HG03460 (cell line): ENCODE measurements at regions not wholly inside any gene's neighbourhood (a gene's known extent, or its start where the extent isn't known, plus 50 kb on each side); places are given as distances from the start of the nearest gene placed in this dataset.

Experiments used
- ATAC-seq: cut with Tn5 transposase; IDR thresholded peaks from one replicate; pipeline ENCODE4 v1.9.1; 2021; ENCODE audit not compliant: unreplicated experiment

DNA sequence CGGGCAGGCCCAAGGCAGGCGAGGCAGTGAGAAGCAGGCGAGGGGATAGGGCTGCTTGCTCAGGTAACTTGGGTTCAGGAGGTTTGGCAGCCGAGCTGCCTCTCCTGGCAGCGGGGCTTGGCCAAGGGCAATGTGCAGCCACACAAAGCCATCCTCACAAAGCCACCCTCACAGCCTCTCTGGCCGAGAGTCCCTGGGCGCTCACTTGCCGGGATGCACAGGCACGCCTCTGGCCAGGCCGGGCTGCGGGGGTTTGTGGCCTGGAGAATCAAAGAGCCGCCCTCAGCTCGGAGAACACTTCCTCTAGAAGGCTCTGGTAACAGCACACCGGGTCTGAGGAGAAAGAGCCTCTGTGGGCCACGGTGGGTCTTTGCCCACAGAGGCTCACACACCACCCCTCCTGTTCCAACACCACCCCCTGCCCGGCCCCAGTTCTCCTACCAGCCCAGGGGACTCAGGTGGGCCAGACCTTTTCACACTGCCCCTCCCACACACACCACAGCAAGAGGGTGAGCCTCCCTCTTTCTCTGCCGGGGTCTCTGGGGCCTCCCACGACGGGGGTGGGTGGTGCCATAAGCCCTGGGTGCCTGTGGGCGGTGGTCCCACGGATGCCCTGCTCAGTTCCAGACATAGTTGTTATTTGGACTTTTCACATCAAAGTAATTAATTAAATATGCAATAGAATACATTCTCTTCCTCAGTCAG is 186.9 kb downstream of the ZFP36L2 start:
- no peak for ATAC-seq

DNA sequence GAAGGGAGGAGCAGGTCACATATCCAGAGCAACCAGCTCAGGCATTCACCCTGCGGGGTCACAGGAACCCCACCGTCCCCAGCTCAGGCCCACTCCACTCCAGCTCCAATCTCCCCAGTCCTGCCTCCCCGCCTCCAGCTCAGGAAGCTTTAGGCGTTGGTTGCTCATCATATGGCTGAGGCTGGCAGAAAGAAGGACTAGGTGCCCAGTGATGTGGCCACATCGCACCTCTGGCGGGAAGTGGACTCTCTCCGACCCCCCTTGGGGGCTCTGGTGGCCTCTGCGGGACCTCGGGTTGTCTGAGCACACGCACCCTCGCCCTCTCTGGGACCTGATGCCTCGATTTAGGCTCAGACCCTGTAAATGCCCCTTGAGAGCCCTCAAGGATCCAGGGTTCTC is 187.7 kb downstream of the ZFP36L2 start:
- ATAC-seq = no peak

DNA sequence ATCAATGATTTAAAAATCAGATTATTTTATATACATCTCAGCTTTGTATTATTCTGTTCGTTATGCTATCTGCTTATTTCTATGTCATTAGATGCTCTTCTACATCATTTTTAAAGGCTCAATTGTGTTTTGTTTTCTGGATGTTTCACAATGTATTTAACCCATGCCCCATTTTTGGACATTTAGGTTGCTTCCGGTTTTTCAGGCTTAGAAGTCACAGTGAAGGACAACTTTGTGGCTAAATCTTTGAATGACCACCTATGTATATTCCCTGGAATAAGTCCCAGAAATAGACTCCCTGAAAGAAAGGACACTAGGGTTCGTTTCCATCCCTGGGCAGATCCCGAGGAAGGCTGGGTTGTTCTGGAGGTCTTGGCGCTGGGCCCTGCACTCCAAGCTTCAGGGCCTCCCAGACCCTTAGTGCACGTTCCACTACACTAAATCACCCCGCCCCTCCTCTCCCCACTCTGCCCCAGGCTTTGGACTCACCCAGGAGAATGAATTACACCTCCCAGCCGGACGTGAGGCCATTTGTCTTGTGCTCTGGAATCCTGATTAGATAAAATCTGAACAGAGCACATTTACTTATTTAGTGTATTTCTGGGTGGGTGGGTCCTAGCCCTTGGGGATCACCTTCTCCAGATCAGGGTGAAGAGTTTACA is 188.2 kb downstream of the ZFP36L2 start:
- no peak for ATAC-seq

DNA sequence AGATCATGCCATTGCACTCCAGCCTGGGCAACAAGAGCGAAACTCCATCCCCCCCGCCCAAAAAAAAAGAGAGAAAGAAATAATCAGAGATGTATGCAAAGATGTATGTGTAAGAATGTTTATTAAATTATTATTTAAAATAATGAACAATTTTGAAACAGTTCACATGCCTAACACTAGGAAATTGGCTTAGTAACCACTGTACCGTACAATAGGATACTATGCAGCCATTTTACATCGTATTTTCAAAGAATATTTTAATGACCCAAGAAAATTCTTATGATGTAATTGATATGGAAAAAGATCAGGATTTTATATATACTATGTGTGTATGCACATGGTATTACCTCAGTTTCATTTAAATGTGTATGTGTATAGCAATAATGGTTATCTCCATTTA is 190.5 kb downstream of the ZFP36L2 start:
- no peak for ATAC-seq

DNA sequence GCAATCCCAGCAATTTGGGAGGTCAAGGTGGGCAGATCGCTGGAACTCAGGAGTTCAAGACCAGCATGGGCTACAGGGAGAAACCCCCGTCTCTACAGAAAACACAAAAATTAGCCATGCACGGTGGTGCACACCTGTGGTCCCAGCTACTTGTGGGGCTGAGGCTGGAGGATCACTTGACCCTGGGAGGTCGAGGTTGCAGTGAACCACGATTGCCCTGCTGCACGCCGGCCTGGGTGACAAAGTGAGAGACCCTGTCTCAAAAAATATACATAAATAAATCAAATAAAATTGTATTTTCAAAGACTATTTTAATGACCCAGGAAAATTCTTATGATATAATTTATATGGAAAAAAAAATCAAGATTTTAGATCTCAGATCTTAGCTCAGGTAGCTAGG is 191.5 kb downstream of the ZFP36L2 start:
- ATAC-seq = no peak

DNA sequence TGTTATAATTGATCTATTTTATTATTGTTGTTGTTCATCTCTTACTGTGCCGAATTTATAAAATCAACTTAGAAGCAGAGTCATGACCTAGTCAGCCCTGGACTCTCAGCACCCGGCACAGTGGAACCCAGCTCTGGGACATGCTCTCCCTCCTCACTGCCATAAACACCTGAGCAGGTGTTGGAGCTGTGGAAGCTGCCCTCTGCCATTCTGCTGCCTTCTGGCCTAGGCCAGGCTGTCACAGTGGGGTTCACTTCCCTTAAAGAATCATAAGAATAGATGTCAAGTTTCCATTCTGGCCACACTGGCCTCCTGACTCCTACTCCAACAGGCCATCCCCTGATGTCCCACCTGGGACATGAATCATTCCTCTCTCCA is 192.2 kb downstream of the ZFP36L2 start:
- no peak for ATAC-seq

DNA sequence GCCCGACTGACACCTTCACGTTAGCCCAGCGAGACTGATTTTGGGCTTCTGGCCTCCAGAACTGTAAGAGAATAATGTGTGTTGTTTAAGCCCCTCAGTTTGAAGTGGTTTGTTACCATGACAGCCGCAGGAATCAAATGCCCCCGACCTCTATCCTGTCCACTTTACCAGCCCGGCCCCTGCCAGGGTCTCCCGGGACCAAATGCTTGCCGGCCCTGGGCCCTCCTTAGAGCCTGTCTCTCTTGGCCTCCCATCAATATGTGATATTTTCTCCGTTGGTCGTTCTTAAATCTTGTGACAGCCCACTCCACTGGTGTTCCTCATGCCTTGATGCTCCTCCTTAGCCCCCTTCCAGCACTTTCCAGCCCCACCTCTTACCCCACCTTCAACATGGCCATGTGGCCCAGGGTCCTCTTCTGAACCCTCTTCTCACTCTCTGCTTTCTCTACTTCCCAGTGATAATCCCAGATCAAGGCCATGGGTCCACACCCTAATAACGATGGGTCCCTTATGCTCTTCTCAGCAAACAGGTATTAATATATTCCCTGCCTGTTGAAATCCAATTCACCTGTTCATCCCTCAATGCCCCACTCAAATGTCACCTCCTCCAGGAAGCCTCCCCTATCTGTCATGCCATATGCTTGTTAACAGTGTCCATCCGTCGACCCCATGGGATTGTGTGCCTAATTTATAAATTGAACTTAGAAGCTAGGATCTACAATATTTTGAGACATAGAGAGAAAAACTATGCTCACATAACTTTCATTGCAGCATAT is 192.8 kb downstream of the ZFP36L2 start:
- ATAC-seq = no peak

DNA sequence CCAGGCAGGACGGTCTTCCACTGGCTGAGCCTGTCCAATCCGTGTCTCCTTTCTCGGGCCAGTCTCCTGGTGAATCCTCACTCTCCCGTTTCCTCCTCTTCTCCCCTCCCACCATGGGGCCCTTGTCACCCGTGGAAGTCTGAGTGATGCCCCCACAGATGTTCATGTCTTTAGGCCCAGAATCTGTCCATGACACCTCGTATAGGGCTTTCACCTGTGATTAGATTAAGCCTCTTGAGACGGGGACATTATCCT is 193.5 kb downstream of the ZFP36L2 start:
- no peak for ATAC-seq

DNA sequence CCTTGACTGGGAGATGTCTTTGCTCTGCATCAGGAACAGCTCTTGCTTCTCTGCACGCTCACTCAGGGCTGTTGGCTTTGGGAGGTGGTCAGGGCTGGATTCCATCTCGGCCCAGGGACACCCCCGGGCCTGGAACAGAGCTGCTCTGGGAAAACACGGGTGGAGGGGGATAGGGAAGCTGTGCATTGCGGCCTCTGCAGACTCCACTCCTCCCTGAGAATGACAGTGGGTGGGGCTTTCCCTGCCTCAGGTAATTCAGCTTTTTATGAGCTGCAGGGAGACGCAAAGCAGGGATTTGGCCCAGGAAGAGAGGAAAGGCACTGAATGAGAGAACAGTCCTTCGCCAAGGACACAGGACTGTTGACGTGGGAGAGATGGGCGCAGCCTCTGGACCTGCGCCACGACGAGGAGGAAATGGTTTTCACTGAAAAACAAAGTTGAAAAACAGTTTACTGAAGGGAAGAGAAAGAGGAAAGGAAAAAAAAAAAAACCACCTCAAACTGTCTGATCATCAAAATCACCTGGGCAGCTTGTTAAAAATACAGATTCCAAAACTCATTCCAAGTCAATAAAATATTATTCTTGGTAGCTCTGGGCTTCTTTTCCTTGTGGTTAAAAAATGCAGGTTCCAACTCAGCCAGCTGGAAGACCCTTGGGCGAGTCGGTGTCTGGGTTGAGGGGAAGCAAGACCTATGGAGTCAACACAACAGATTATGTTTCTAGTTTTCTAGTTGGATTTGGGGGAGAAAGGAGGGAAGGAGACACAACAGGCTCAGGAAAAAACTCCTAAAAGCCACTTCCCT is 194.0 kb downstream of the ZFP36L2 start:
- no peak for ATAC-seq

DNA sequence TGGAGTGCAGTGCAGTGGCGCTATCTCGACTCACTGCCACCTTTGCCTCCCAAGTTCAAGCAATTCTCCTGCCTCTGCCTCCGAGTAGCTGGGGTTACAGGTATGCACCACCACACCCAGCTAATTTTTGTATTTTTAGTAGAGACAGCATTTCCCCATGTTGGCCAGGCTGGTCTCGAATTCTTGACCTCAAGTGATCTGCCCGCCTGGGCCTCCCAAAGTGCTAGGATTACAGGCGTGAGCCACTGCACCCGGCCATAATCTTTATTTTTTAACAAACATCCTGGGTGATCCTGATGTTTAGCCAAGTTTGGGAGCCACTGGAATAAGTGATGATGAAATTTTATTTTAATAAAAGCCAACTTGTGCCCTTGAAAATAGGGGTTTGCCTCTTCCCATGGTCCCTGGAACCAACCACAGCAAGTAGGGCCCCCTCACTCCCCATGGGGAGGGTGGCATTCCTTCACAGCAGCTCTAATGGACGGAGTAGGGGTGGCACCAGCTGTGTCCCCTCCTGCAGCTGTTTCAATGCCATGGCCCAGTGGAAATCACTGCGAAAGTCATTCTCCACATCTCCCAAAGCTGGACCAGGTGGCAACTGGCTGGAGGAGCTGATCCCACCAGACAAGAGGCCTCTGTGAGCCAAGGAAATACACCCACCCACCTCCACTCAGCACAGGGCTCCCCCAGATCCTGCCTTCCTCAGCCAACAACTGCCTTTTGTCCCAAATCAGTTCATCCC is 194.8 kb downstream of the ZFP36L2 start:
- no peak for ATAC-seq

DNA sequence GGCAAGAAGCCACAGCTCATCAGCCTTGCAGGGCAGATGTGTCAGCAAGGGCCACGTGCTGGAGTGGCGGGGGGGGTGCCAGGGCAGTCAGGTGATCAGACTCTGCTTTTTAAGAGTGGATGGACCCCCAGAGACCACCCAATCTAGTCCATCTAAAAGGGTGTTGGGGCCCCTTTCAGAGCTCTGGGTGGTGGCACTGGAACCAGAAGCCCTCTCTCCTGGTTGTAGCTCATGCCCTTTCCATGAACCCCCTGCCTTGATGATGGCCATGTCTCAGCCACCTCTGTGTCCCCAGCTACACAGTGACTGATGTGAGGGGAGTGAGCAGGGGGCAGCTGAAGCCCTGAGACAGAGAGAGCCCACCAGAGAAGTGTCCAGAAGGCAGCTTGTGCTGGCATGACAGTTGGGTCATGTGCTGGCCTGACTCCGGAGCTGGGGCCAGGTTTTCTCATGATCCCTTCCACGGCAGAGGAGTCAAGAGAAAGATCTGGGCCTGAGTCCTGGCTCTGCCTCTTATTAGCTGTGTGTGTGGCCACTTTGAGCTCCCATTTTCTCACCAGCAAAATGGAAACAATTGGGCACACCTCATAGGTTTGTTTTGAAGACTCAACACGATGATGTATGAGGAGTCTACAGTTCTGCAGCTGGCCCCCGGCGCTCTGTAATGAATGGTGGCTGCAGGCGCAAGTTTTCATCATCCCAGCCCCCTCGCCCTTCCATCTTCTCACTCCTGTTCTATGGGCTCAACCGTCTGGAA is 195.7 kb downstream of the ZFP36L2 start:
- no peak for ATAC-seq

DNA sequence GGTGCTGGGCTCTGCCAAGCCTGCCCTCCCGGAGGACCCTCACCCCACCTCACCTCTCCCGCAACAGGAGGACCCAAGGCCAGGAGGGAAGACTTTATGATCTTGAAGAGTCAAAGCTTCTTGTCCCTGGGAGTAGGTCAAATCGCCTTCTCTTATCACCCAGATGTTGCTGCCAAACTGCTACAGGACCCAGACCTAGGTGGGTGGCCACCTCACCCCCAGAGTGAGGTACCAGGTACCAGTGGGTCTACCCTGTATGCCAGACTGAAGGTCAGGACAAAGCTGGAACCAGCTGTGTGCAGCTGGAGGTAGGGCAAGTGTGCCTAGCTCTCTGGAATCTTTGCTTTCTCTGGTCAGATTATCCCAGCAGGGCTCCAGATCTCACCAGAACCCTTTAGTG is 197.2 kb downstream of the ZFP36L2 start:
- ATAC-seq = no peak

DNA sequence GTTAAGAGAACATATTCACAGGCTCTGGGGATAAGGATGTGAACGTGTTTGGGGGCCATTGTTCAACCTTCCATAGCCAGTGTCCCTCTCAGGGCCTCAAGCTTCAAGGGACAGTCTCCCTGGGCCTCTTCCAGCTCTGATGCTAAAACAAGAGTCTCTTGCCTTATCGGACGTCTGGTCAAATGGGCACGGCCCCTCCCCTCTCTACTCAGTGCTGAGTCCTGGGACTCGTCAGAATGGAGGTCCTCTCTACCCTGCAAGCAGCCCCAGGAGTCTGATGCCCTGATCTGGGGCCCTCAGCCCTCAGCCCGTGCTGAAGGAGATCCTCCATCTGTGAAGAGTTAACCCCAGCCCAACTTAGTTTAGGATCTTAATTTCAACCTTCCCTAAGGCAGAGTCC is 198.2 kb downstream of the ZFP36L2 start:
- ATAC-seq = no peak

DNA sequence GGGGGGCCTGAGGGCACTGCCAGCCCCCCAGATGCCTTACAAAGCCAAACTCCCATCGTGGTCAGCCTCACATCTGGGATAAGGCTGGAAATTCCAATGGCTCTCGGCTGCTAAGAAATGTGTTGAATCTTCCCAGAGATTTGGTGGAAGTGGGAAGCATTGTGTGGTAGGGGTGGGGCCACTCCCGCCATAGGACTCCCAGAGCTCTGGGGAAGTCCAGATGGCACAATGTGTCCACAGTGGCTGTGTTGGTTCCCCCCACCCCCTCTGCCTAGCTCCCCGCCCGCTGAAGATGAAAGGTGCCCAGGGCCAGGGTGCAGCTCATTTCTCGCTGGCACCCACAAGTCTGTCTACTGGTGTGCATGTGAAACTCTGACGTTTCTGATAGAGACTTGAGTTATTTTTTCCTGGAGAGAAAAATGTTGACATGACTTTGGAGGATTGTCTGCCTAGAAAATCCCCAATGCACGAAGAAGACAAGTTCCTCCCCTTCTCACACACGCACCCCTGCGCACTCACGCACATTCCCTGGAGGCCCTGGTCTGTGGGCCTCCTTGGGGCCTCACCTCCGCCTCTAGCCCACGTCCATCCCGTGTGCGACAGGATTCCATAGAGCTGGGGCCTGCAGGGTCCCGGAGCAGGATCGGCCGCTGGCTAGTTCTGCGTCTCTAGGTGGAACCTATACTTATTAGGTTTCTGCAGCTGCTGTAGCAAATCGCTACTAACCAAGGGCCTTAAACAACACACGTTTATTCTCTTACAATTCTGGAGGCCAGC is 199.1 kb downstream of the ZFP36L2 start:
- no peak for ATAC-seq

DNA sequence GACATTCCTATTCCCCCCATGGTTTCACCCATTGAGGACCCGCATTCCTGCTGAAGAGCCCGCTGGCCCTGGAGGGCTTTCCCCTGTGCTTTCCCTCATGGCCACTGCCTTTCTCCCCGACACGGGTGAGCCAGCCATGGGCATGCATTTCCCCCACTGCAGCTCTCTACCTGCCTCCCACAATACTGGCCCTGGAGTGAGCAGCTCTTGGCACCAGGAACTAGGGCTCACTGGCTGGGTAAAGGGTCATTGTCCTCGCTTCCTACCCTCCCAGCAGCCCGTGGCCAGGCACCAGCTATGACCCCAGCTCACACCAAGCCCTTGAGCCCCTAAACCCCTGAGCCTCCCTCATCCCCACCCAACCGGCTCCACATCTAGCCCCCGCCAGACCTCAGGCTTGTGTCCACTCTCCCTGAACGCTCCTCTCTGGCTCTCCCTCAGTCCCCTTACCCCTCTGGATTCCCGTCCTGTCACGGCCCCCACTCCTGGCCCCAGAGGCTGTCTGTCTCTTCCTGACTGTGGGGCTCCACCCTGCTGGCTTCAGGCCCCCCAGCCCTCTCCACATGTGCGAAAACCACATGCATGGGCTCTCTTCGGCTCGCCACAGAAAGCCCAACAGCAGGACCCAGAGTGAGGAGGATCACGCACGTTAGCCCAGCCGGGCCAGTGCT is 199.8 kb downstream of the ZFP36L2 start:
- no peak for ATAC-seq

DNA sequence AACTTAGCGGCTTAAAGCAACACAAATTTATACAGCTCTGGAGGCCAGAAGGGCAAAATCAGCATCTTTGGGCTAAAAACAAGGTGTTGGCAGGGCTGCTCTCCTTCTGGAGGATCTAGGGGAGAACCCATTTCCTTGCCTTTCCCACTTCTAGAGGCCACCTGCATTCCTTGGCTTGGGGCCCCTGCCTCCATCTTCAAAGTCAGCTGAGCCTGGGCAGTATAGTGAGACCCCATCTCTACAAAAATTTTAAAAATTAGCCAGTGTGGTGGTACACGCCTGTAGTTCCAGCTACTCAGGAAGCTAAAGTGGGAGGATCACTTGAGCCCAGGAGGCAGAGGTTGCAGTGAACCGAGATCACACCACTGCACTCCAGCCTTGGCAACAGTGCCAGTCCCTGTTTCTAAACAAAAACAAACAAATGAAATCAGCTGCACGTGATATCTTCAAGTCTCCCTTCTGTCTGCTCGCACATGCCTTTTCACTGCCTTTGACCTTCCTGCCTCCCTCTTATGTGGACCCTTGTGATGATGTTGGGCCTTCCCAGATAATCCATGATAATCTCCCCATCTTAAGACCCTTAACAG is 200.6 kb downstream of the ZFP36L2 start:
- ATAC-seq = no peak

DNA sequence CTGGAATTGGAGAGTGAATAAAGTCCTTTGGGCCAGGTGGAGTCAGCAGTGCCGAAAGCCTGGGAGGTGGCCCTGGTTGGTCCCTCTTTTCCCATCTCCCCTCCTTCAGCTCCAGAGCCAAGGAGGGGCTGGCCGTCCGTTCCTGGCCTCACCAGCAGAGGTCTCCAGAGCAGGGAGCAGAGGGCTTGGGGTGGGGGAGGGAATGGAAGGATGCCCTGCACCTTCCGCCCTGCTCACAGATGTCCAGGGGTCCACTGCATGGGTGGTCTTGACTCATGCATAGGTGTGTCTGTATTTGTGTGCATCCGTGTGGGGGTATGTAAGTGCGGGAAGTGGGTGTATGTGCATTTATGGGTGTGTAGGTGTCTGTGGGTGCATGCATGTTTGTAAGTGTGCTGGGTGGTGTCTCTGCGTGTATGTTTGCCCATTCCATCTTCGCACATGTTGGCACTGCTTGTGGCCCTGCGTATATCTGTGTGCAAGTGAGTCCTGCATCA is 201.8 kb downstream of the ZFP36L2 start:
- ATAC-seq = no peak

DNA sequence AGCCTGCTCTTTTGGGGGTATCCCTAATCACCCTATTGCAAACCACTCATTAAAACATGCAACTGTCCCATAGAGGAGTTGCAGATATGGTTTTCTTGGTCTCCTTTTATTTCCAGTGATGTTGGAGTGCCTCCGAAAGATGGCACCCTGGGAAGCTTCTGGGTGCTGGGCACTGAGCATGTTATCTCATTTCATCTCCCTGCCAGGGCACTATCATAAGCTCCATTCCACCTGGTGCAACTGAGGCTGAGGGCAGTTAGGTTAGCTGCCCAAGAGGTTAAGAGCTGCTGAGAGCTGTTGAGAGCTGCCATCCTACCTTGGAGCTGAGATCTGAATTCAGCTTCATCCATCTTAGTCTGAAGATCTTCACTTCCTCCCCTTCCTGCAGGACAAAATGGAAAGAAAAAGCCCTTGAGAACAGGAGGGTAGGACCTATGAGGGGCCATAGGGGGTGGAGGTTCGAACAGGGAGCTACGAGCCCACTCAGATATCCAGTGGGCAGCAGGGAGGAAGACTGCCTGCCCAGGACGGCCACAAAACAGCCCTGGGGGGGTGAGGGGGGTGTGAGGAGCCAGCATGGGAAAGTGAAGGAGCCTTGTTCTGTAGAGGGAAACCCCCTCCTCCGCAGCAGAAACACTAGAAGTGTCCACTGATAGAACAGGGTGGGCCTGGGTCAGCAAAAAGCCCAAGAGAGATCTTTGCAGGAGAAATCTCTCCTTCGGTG is 202.5 kb downstream of the ZFP36L2 start:
- no peak for ATAC-seq
